Ascending aorta (tissue), 2 donors: ENCODE measurements at regions not wholly inside any gene's neighbourhood (a gene's known extent, or its start where the extent isn't known, plus 50 kb on each side); places are given as distances from the start of the nearest gene placed in this dataset.

Experiments used
- DNase-seq, 2 donors: peaks; one replicate each; pipeline ENCODE4 v3.0.0-alpha.2; 2019; ENCODE audit warnings: low spot score in 2 of 2
- H3K27ac ChIP-seq, 2 donors: fragments of 200-600 bp; sonication (generic); one replicate each; pipeline ENCODE4 v1.5.1; 2016 to 2017; ENCODE audit warnings: mild to moderate bottlenecking in 1 of 2
- H3K27me3 ChIP-seq: fragments of 200-600 bp; sonication (generic); one replicate; pipeline ENCODE4 v1.5.1; 2017
- H3K36me3 ChIP-seq, 2 donors: fragments of 200-600 bp; sonication (generic); one replicate each; pipeline ENCODE4 v1.5.1; 2016
- H3K4me1 ChIP-seq, 2 donors: fragments of 200-600 bp; sonication (generic); one replicate each; pipeline ENCODE4 v1.5.1; 2016 to 2017; ENCODE audit warnings: mild to moderate bottlenecking in 1 of 2
- H3K4me3 ChIP-seq, 2 donors: fragments of 200-600 bp; sonication (generic); one replicate each; pipeline ENCODE4 v1.5.1; 2016 to 2017; ENCODE audit warnings: mild to moderate bottlenecking in 1 of 2
- H3K9me3 ChIP-seq, 2 donors: fragments of 200-600 bp; sonication (generic); one replicate each; pipeline ENCODE4 v1.5.1; 2016
- CTCF ChIP-seq, 3 experiments: fragments of 200-600 bp in 2 of 3; fragments of 450-650 bp in 1 of 3; sonication (generic) in 2 of 3; IDR thresholded peaks; one replicate each; pipeline ENCODE4 v1.5.1; 2016 to 2019; ENCODE audit warnings: antibody characterized with exemption in 3 of 3, mild to moderate bottlenecking in 1 of 3, moderate library complexity in 1 of 3
- intact Hi-C: fragments of 100-400 bp; cut with DNase I; formaldehyde crosslinking; loops from one replicate; pipeline ENCODE4 v1.15.1; 2023

GRCh38 chr9:71459082-71459481, 309.2 kb downstream of the CEMIP2 start:
- no peaks in the 10 kb centered on the region for H3K9me3 ChIP-seq
- intact Hi-C loops, result no loop called here
- no peaks in the 10 kb centered on the region for H3K36me3 ChIP-seq
- no peak for DNase-seq
- no peak overlapping the region for H3K27ac ChIP-seq
- H3K4me1 ChIP-seq, result no peaks in the 10 kb centered on the region
- no peak overlapping the region for H3K4me3 ChIP-seq
- no peaks in the 10 kb centered on the region for H3K27me3 ChIP-seq
- TF ChIP-seq CTCF (IDR thresholded peaks at IDR 0.05), result no peak

GRCh38 chr9:71446473-71447411, 321.6 kb downstream of the CEMIP2 start:
- no peak for DNase-seq
- Histone ChIP-seq H3K4me3 (peak overlapping the region; percentile 42 to 55), H3K36me3 (no peaks in the 10 kb centered on the region), H3K27ac (no peak overlapping the region), H3K9me3 (no peaks in the 10 kb centered on the region), H3K4me1 (no peaks in the 10 kb centered on the region), H3K27me3 (no peaks in the 10 kb centered on the region)
- TF ChIP-seq CTCF (IDR thresholded peaks at IDR 0.05), result no peak
- intact Hi-C loops, result no loop called here

- intact Hi-C loops, result no loop called here
- DNase-seq, result no peak
- TF ChIP-seq CTCF (IDR thresholded peaks at IDR 0.05), result no peak
- Histone ChIP-seq H3K27ac (no peak overlapping the region), H3K36me3 (no peaks in the 10 kb centered on the region), H3K9me3 (no peaks in the 10 kb centered on the region), H3K4me3 (peak overlapping the region; percentile 42 to 55), H3K4me1 (no peaks in the 10 kb centered on the region), H3K27me3 (no peaks in the 10 kb centered on the region)
Measured at GRCh38 chr9:71446106-71446472, 322.2 kb downstream of the CEMIP2 start.

- no peak for DNase-seq
- Histone ChIP-seq H3K27me3 (no peaks in the 10 kb centered on the region), H3K9me3 (no peaks in the 10 kb centered on the region), H3K4me1 (no peaks in the 10 kb centered on the region), H3K36me3 (no peaks in the 10 kb centered on the region), H3K27ac (no peak overlapping the region), H3K4me3 (no peak overlapping the region)
- intact Hi-C loops, result no loop called here
- no peak for TF ChIP-seq CTCF (IDR thresholded peaks at IDR 0.05)
Measured at GRCh38 chr9:71442937-71443336, 321.5 kb upstream of the TRPM3 start.

- no peak for TF ChIP-seq CTCF (IDR thresholded peaks at IDR 0.05)
- Histone ChIP-seq H3K4me1 (no peaks in the 10 kb centered on the region), H3K4me3 (no peak overlapping the region), H3K36me3 (no peaks in the 10 kb centered on the region), H3K9me3 (no peaks in the 10 kb centered on the region), H3K27ac (no peak overlapping the region), H3K27me3 (no peaks in the 10 kb centered on the region)
- intact Hi-C loops, result no loop called here
- DNase-seq, result no peak
Measured at GRCh38 chr9:71441266-71441665, 319.8 kb upstream of the TRPM3 start.
